CD14-positive monocyte (primary cell): ENCODE measurements at regions not wholly inside any gene's neighbourhood (a gene's known extent, or its start where the extent isn't known, plus 50 kb on each side); places are given as distances from the start of the nearest gene placed in this dataset.
"Not testable (repeated sequence)": the region's sequence is repeated elsewhere in the genome, so short reads cannot be mapped to it uniquely, and the experiment has no call there.

Source experiments
- DNase-seq, 3 donors: peaks; one replicate each; pipeline ENCODE4 v3.0.0-alpha.2; 2011 to 2022
- H2AFZ ChIP-seq: 2 replicates; pipeline ENCODE4 v1.6.0; 2012; ENCODE audit warnings: mild to moderate bottlenecking, low read depth, low read length, inconsistent platforms; ENCODE audit not compliant: insufficient read depth, poor library complexity, severe bottlenecking
- H3K27ac ChIP-seq, 2 donors: 1 replicate in 1 of 2; 2 replicates in 1 of 2; pipeline ENCODE4 v1.5.1; 2012 to 2013; ENCODE audit warnings: low read length in 2 of 2, control low read depth in 1 of 2, inconsistent platforms in 1 of 2, low read depth in 1 of 2, mild to moderate bottlenecking in 1 of 2
- H3K27me3 ChIP-seq, 2 donors: one replicate each; pipeline versions ENCODE4 v1.6.0 to v1.6.1; 2011 to 2013; ENCODE audit warnings: low read length in 2 of 2; ENCODE audit not compliant: control insufficient read depth in 2 of 2, insufficient read depth in 2 of 2
- H3K36me3 ChIP-seq, 2 donors: replicated peaks in 1 of 2; 1 replicate in 1 of 2; 2 replicates in 1 of 2; pipeline versions ENCODE4 v1.5.1 to v1.6.1; 2012 to 2013; ENCODE audit warnings: low read length in 2 of 2, control low read depth in 1 of 2, inconsistent platforms in 1 of 2, mild to moderate bottlenecking in 1 of 2; ENCODE audit not compliant: insufficient read depth in 2 of 2, control insufficient read depth in 1 of 2
- H3K4me1 ChIP-seq, 2 donors: 1 replicate in 1 of 2; 2 replicates in 1 of 2; pipeline versions ENCODE4 v1.5.1 to v1.6.1; 2012 to 2013; ENCODE audit warnings: low read length in 2 of 2, control low read depth in 1 of 2, inconsistent platforms in 1 of 2, mild to moderate bottlenecking in 1 of 2, moderate library complexity in 1 of 2; ENCODE audit not compliant: insufficient read depth in 2 of 2, control insufficient read depth in 1 of 2
- H3K4me2 ChIP-seq: replicated peaks from 2 replicates; pipeline ENCODE3; 2012; ENCODE audit warnings: low read length, moderate library complexity, mild to moderate bottlenecking; ENCODE audit not compliant: poor library complexity, severe bottlenecking; ENCODE audit errors: extremely low read depth
- H3K4me3 ChIP-seq, 3 experiments: fragments of 200-600 bp in 1 of 3; sonication (generic) in 1 of 3; replicated peaks in 1 of 3; 1 replicate in 2 of 3; 2 replicates in 1 of 3; pipeline ENCODE4 v1.5.1; 2011 to 2013; ENCODE audit warnings: low read length in 3 of 3, mild to moderate bottlenecking in 3 of 3, control low read depth in 2 of 3, low read depth in 2 of 3, inconsistent platforms in 1 of 3, moderate library complexity in 1 of 3
- H3K79me2 ChIP-seq: 2 replicates; pipeline ENCODE4 v1.6.0; 2012; ENCODE audit warnings: mild to moderate bottlenecking, control low read depth, inconsistent platforms, low read length, moderate library complexity; ENCODE audit not compliant: insufficient read depth
- H3K9ac ChIP-seq: 2 replicates; pipeline ENCODE4 v1.6.0; 2017; ENCODE audit warnings: low read length, mild to moderate bottlenecking; ENCODE audit not compliant: insufficient read depth, poor library complexity, severe bottlenecking
- H3K9me3 ChIP-seq, 2 donors: replicated peaks in 1 of 2; 1 replicate in 1 of 2; 2 replicates in 1 of 2; pipeline versions ENCODE4 v1.5.1 to v1.6.1; 2012 to 2013; ENCODE audit warnings: low read length in 2 of 2, control low read depth in 1 of 2; ENCODE audit not compliant: control insufficient read depth in 1 of 2, insufficient read depth in 1 of 2
- H4K20me1 ChIP-seq: 2 replicates; pipeline ENCODE4 v1.6.0; 2012; ENCODE audit warnings: mild to moderate bottlenecking, low read length, control low read depth, moderate library complexity; ENCODE audit not compliant: insufficient read depth
- H3K27ac Mint-ChIP-seq, 7 donors: one replicate each; pipeline ENCODE4 v1.8.0; 2020; ENCODE audit warnings: mild to moderate bottlenecking in 7 of 7, mixed read lengths in 7 of 7, moderate library complexity in 6 of 7, inconsistent platforms in 2 of 7
- H3K27me3 Mint-ChIP-seq, 3 donors: one replicate each; pipeline ENCODE4 v1.8.0; 2021 to 2022; ENCODE audit warnings: low read depth in 3 of 3, mild to moderate bottlenecking in 3 of 3, mixed read lengths in 3 of 3, moderate library complexity in 3 of 3, inconsistent platforms in 1 of 3
- H3K36me3 Mint-ChIP-seq, 2 donors: one replicate each; pipeline ENCODE4 v1.8.0; 2020; ENCODE audit warnings: mixed read lengths in 2 of 2, inconsistent platforms in 1 of 2, mild to moderate bottlenecking in 1 of 2
- H3K4me1 Mint-ChIP-seq: one replicate; pipeline ENCODE4 v1.8.0; 2020; ENCODE audit warnings: mild to moderate bottlenecking, mixed read lengths
- H3K4me3 Mint-ChIP-seq, 2 donors: one replicate each; pipeline ENCODE4 v1.8.0; 2020; ENCODE audit warnings: mild to moderate bottlenecking in 2 of 2, mixed read lengths in 2 of 2, moderate library complexity in 1 of 2
- H3K9me3 Mint-ChIP-seq, 7 donors: one replicate each; pipeline ENCODE4 v1.8.0; 2020 to 2022; ENCODE audit warnings: mixed read lengths in 7 of 7, mild to moderate bottlenecking in 6 of 7, moderate library complexity in 6 of 7, inconsistent platforms in 2 of 7
- WGBS: methylation state at CpG from one replicate; pipeline ENCODE4 v1.1.5; 2013; ENCODE audit warnings: missing lambda C conversion rate; ENCODE audit not compliant: insufficient coverage; 5-methylcytosine and 5-hydroxymethylcytosine counted together
- intact Hi-C, 2 donors: fragments of 100-400 bp; cut with micrococcal nuclease; formaldehyde crosslinking; loops; one replicate each; pipeline versions ENCODE4 v1.15.0 to v1.15.1; 2023
- TF ChIP-seq, protein P1 (sequence below): fragments of 200-600 bp; IDR thresholded peaks from one replicate; pipeline ENCODE4 v1.8.0; 2022; ENCODE audit warnings: antibody characterized with exemption, mild to moderate bottlenecking

DNA sequence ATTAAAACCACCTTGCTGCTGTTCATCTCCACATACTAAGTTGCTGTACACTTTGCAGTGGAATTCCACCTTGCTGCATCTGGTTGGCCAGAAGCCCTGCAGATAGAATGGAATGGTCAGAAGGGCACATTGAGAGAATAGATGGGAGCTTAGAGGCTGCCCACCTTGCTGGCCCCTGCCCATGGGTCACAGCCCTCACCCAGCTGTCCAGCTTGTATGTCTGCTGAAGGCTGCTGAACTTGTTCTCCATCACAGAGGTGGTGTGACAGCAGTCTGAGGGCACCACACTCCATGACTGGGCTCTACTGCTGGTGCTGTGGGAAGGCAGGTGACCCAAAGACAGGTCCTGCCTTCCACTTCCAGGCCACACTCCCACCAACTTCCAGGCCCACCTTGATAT lies 1755.4 kb downstream of the TP53TG3F start:
- TF ChIP-seq, protein P1, sequence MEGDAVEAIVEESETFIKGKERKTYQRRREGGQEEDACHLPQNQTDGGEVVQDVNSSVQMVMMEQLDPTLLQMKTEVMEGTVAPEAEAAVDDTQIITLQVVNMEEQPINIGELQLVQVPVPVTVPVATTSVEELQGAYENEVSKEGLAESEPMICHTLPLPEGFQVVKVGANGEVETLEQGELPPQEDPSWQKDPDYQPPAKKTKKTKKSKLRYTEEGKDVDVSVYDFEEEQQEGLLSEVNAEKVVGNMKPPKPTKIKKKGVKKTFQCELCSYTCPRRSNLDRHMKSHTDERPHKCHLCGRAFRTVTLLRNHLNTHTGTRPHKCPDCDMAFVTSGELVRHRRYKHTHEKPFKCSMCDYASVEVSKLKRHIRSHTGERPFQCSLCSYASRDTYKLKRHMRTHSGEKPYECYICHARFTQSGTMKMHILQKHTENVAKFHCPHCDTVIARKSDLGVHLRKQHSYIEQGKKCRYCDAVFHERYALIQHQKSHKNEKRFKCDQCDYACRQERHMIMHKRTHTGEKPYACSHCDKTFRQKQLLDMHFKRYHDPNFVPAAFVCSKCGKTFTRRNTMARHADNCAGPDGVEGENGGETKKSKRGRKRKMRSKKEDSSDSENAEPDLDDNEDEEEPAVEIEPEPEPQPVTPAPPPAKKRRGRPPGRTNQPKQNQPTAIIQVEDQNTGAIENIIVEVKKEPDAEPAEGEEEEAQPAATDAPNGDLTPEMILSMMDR, result no peak
- Histone ChIP-seq H3K36me3 (no peaks in the 10 kb centered on the region), H3K4me1 (no peaks in the 10 kb centered on the region), H3K27me3 (no peaks in the 10 kb centered on the region), H2AFZ (no peak overlapping the region), H3K4me2 (no peak overlapping the region), H4K20me1 (no peaks in the 10 kb centered on the region), H3K9me3 (peaks cover 33% of the 10 kb centered on the region in 2 donors), H3K9ac (no peak overlapping the region), H3K79me2 (no peaks in the 10 kb centered on the region), H3K4me3 (no peak overlapping the region), H3K27ac (no peak overlapping the region)
- Mint-ChIP-seq H3K4me3 (no peak overlapping the region), H3K36me3 (no peaks in the 10 kb centered on the region), H3K27ac (no peak overlapping the region), H3K4me1 (no peaks in the 10 kb centered on the region), H3K27me3 (no peaks in the 10 kb centered on the region), H3K9me3 (peaks cover 6 to 31% (median 18%) of the 10 kb centered on the region in 7 donors)
- intact Hi-C loops, result no loop called here
- DNase-seq, result no peak

DNA sequence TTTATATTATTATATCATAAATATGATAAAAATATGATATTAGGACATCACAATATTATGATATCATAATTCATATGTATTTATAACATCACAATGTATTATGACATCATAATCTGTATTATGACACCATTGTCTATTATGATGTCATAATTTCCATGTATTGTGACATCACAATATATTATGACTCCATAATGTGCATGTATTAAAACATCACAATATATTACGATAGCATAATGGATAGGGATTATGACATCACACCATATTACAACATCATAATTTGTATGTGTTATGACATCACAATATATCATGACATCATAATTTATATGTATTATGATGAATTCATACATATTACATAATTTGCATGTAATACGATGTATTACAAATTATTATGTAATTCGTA lies 1755.9 kb downstream of the TP53TG3F start:
- Histone ChIP-seq H4K20me1 (no peaks in the 10 kb centered on the region), H3K9ac (no peak overlapping the region), H3K4me2 (no peak overlapping the region), H3K27ac (no peak overlapping the region), H3K36me3 (no peaks in the 10 kb centered on the region), H3K79me2 (no peaks in the 10 kb centered on the region), H2AFZ (no peak overlapping the region), H3K4me3 (no peak overlapping the region), H3K9me3 (peaks cover 33% of the 10 kb centered on the region in 2 donors), H3K27me3 (no peaks in the 10 kb centered on the region), H3K4me1 (no peaks in the 10 kb centered on the region)
- DNase-seq, result no peak
- Mint-ChIP-seq H3K9me3 (peaks cover 6 to 31% (median 20%) of the 10 kb centered on the region in 7 donors), H3K4me3 (no peak overlapping the region), H3K36me3 (no peaks in the 10 kb centered on the region), H3K27ac (no peak overlapping the region), H3K4me1 (no peaks in the 10 kb centered on the region), H3K27me3 (no peaks in the 10 kb centered on the region)
- 80% methylated on average over 1 of the region's 3 CpGs for WGBS
- intact Hi-C loops, result no loop called here
- TF ChIP-seq, protein P1, result no peak

DNA sequence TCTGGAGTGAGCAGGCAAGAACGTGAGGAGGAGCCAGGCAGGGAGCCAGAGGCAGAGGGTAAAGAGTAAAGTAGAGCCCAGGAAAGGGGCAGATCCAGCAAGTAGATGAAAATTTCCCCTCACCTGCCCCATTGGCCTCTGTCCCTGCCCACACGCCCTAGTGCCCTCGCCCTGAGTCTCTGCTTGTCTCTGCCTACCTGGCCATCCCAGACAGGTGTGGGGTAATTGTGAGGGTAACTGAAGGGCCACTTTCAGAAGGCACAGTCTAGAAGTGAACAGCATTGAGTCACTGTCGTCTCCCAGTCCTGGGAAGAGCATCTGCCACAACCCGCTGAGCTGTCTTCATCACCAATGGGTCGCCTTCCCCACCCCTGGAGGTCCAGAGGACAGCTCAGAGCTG lies 1756.8 kb downstream of the TP53TG3F start:
- H3K4me3 Mint-ChIP-seq, H3K27ac Mint-ChIP-seq, H3K36me3 Mint-ChIP-seq, DNase-seq, H3K27ac ChIP-seq, H3K27me3 ChIP-seq, H3K36me3 ChIP-seq, H4K20me1 ChIP-seq, H3K9ac ChIP-seq, H3K4me1 ChIP-seq, H3K4me1 Mint-ChIP-seq, H3K79me2 ChIP-seq, H2AFZ ChIP-seq, H3K4me3 ChIP-seq, H3K4me2 ChIP-seq, intact Hi-C loops, H3K27me3 Mint-ChIP-seq: not testable (repeated sequence)
- peaks cover 6 to 33% (median 21%) of the 10 kb centered on the region in 7 donors for H3K9me3 Mint-ChIP-seq
- WGBS, result 90% methylated on average over 2 of the region's 6 CpGs
- H3K9me3 ChIP-seq, result peaks cover 25 to 33% of the 10 kb centered on the region in 2 donors
